H1 (cell line): ENCODE measurements at regions not wholly inside any gene's neighbourhood (a gene's known extent, or its start where the extent isn't known, plus 50 kb on each side); places are given as distances from the start of the nearest gene placed in this dataset.

Source experiments
- POLR2A ChIP-seq, 2 experiments: IDR thresholded peaks; 1 replicate in 1 of 2; 2 replicates in 1 of 2; pipeline ENCODE4 v1.6.1; 2011; ENCODE audit warnings: low read depth in 2 of 2, low read length in 2 of 2, mild to moderate bottlenecking in 2 of 2; ENCODE audit errors: control extremely low read depth in 1 of 2
- SUZ12 ChIP-seq: fragments of 200-600 bp; sonication (generic); IDR thresholded peaks from 2 replicates; pipeline ENCODE4 v1.6.1; 2012; ENCODE audit warnings: mild to moderate bottlenecking, inconsistent platforms, low read length, moderate library complexity, mixed read lengths

GRCh38 chr12:82124711-82125380 is 233.3 kb downstream of the CCDC59 start:
- no peak for TF ChIP-seq POLR2A (IDR thresholded peaks at IDR 0.05; ENCODE audit: control extremely low read depth in 1 of 2, low read depth in 2 of 2, low read length in 2 of 2)
- TF ChIP-seq SUZ12 = no peak
